HFF-Myc (cell line): ENCODE measurements at regions not wholly inside any gene's neighbourhood (a gene's known extent, or its start where the extent isn't known, plus 50 kb on each side); places are given as distances from the start of the nearest gene placed in this dataset.
"Not testable (repeated sequence)": the region's sequence is repeated elsewhere in the genome, so short reads cannot be mapped to it uniquely, and the experiment has no call there.

Experiments used
- DNase-seq: peaks from one replicate; pipeline ENCODE4 v3.0.0-alpha.2; 2011; ENCODE audit warnings: low read depth; ENCODE audit errors: extremely low read depth
- H3K4me3 ChIP-seq: replicated peaks from 2 replicates; pipeline ENCODE4 v1.5.1; 2011; ENCODE audit warnings: low read depth, mild to moderate bottlenecking, control low read depth, low read length
- TF ChIP-seq, protein P1 (sequence below): IDR thresholded peaks from 2 replicates; pipeline ENCODE4 v1.5.1; 2012; ENCODE audit warnings: mild to moderate bottlenecking, low read depth, low read length, control low read depth; ENCODE audit errors: missing control alignments

DNA sequence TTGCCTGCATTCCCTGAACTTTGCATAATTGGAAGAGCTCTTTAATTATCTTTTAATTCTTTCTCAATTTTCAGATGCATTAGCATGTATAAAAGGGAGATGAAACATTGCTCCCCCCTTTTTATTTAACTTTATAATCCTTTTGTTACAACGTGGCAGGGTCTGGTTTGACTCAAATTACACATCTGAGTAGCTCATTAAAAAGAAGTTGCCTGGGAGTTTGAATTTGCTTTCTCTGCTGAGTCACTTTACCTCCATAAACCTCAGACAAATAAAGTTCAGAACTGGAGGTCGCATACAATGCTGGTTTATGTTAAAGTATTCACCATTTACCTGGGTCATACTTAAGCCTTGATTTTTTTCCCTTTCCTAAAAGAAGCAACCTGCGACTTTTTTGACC, 495.2 kb downstream of the PREX1 start:
- no peak overlapping the region for H3K4me3 ChIP-seq
- DNase-seq, result peak; percentile 32
- TF ChIP-seq, protein P1, sequence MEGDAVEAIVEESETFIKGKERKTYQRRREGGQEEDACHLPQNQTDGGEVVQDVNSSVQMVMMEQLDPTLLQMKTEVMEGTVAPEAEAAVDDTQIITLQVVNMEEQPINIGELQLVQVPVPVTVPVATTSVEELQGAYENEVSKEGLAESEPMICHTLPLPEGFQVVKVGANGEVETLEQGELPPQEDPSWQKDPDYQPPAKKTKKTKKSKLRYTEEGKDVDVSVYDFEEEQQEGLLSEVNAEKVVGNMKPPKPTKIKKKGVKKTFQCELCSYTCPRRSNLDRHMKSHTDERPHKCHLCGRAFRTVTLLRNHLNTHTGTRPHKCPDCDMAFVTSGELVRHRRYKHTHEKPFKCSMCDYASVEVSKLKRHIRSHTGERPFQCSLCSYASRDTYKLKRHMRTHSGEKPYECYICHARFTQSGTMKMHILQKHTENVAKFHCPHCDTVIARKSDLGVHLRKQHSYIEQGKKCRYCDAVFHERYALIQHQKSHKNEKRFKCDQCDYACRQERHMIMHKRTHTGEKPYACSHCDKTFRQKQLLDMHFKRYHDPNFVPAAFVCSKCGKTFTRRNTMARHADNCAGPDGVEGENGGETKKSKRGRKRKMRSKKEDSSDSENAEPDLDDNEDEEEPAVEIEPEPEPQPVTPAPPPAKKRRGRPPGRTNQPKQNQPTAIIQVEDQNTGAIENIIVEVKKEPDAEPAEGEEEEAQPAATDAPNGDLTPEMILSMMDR, result no peak

DNA sequence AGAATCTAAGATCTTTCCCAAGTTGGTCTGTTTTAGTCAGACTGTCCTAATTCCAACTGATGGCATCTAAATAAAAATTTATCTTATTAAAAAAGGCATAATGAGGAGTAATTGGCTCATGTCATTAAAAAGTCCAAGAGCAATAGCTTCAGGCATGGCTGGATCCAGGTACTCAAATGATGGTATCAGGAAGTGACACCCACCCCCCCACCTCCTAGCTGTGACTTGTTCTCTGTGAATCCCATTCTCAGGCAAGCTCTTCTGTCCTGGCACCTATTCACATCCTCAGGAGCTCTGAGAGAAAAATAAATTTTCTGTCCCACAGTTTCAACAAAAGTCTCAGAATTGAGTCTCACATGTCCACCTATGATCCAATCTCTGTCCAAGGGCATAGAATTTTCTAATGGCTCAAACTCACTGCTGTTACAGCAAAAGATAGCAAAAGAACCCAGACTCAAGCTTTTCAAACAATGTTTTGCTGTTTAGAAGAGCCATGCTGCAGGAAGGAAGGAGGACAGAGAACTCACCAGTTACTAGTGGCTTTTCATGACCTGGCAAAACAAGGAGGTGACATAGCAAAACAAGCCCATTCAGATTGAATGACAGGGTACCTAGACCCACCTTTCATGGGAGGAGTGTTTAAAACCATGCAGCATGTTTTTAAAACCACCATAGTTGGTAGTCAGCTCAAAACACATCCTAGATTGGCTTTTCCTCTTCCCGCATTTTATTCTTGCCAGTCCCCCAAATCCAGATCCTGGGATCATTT, 496.1 kb downstream of the PREX1 start:
- no peak overlapping the region for H3K4me3 ChIP-seq
- TF ChIP-seq, protein P1, result no peak

DNA sequence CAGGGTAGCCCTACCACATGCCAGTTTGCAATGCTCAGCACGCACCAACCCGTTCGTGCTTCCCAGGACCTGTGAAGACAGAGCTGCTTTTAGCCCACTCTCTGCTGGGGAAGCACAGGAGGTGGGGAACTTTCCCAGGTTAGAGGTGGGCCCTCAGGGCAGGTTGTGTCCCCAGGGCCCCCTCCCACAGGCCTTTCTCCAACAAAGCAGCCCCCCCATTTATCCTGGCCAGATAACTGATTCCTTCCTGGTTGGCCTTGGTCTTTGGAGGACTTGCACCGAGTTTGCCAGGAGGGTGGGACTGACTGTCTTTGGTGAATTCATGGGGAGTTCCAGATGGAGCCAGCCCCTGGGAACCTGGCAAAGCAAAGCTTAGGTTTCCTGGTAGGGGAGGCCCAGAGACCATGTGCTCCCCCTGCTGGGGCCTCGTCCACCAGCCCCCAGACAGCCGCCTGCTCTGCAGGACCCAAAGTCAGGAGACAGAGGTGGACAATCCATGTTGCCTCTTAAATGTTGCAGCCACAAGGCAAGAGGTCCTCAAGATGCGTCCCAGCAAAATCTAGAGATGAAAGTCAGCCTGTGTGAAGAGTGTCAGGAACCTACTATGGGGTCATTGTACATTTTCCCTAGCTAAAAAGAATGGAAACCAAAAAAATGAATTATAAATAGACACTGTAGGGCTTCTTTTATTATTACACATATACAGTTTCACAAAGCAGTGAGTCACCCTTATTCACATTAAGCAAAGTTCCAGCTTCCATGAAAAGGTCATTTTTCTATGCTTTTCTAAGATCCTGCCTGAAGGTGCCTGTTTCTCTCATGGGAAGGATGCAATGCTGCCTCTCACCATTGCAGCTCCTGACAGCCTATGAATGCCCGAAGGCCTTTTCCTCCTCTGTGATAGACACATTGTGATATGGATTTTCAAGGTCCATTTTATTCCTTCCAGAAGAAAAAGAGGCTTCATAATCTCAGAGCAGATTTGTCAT, 497.8 kb downstream of the PREX1 start:
- TF ChIP-seq, protein P1, result peak; percentile 38
- DNase-seq, result no peak
- H3K4me3 ChIP-seq, result no peak overlapping the region

More for the DNA sequence above, 496.1 kb downstream of the PREX1 start:
- no peak for DNase-seq

DNA sequence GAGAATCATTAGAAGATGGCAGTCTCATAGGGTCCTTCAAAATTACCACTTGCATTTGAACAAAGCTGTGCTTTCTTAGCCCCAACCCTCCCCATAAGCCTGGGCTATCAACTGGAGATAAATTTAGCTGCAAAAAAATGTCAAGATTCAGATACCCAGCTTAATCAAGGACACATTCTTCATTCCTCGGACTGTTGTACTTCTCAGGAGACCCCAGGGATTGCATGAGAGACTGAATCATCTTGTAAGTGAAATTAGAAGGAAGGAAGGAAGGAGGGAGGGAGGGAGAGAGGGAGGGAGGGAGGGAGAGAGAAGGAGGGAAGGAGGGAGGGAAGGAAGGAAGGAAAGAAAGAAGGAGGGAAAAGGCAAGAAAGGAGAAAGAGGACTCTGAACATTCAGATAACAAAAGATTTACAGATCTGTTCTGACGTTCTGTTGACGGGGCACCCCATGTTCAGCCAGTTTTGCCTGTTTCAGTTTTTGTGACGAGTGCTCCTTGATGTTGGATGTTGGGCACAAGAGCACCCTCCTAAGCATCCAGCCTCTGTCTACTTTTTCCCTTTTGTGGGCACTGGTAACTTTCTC, 498.7 kb downstream of the PREX1 start:
- DNase-seq, result no peak
- H3K4me3 ChIP-seq, result no peak overlapping the region
- TF ChIP-seq, protein P1, result no peak

DNA sequence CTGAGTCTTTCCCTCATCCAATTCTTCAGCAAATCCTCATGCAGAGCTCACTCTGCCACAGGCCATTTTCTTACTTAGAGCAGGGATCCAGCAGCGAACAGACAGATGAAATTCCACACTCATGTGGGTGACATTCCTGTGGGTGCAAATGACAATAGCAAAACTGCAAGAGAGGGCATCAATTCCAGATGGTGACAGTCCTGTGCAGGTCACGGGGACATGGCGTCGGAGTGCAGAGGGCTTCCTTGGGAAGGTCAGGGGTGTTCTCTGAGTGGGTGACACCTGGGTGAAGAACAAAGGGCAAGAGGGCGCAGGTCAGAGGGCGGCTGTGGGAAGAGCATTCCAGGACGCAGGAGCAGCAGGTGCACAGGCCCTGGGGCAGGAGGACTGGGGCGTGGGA, 500.0 kb downstream of the PREX1 start:
- not testable (repeated sequence) for H3K4me3 ChIP-seq, DNase-seq

DNA sequence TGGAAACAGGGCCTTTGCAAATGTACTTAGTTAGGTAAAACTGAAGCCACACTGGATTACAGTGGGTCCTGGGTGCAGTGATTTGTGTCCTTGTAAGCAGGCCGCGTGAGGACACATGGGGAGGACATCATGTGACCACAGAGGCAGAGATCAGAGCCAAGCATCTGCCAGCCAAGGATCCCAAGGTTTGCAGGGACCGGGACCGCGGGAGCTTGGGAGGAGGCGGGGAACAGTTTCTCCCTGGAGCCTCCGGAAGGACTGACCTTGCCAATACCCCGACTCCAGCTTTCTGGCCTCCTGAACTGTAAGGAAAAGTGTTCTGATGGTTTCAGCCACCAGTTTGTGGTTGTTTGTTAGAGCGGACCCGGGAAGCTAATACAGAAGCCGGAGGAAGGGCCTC, 500.9 kb downstream of the PREX1 start:
- H3K4me3 ChIP-seq, result no peak overlapping the region
- DNase-seq, result no peak
- TF ChIP-seq, protein P1, result no peak

DNA sequence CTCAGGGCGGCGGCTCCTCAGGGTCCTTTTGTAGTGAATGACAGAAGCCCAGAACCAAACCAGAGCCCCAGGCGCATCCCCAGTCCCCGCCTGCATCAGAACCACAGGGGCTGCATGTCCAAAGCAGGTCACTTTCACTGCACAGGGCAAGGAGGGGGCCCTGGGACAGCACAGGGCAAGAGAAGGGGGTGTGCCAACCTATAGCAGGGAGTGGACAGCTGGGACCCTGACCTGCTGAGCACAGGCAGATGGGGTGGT, 501.4 kb downstream of the PREX1 start:
- no peak overlapping the region for H3K4me3 ChIP-seq
- TF ChIP-seq, protein P1, result no peak
- DNase-seq, result no peak
